SU-DHL-6 (cell line): ENCODE measurements at regions not wholly inside any gene's neighbourhood (a gene's known extent, or its start where the extent isn't known, plus 50 kb on each side); places are given as distances from the start of the nearest gene placed in this dataset.

Experiments
- EZH2phosphoT487 ChIP-seq: fragments of 200-600 bp; sonication (generic), shearing (Covaris generic); conservative IDR thresholded peaks from 2 replicates; pipeline ENCODE4 v1.6.1; 2018; ENCODE audit warnings: mild to moderate bottlenecking, antibody characterized with exemption, low read length, moderate library complexity, mixed read lengths
- TF ChIP-seq, protein P1 (sequence below): fragments of 200-600 bp; sonication (generic); IDR thresholded peaks from one replicate; pipeline ENCODE4 v1.5.1; 2017; ENCODE audit warnings: antibody characterized with exemption, mild to moderate bottlenecking, low read length, moderate library complexity; ENCODE audit not compliant: insufficient read depth, poor library complexity, severe bottlenecking

DNA sequence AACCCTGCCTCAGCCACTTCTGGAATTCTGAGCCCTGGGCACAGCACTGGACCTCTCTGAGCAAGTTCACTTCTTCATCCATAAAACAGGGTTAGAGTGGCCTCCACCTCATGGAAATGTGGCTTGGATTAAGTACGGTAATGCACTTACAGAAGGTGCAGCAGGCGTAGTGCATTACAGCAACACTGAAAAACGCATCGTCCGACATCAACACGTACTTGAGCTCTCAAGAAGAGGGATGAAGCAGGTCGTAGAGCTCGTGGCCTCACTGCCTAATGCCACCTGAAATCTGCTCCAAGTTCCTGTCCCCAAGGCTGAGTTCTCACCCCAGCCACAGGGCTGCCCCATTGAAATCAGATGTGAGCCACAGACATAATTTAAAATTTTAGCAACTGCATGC, 650.1 kb downstream of the NPHP4 start:
- TF ChIP-seq, protein P1, sequence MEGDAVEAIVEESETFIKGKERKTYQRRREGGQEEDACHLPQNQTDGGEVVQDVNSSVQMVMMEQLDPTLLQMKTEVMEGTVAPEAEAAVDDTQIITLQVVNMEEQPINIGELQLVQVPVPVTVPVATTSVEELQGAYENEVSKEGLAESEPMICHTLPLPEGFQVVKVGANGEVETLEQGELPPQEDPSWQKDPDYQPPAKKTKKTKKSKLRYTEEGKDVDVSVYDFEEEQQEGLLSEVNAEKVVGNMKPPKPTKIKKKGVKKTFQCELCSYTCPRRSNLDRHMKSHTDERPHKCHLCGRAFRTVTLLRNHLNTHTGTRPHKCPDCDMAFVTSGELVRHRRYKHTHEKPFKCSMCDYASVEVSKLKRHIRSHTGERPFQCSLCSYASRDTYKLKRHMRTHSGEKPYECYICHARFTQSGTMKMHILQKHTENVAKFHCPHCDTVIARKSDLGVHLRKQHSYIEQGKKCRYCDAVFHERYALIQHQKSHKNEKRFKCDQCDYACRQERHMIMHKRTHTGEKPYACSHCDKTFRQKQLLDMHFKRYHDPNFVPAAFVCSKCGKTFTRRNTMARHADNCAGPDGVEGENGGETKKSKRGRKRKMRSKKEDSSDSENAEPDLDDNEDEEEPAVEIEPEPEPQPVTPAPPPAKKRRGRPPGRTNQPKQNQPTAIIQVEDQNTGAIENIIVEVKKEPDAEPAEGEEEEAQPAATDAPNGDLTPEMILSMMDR: no peak
- TF ChIP-seq EZH2phosphoT487: no peak
